ENCODE measurements at regions not wholly inside any gene's neighbourhood (a gene's known extent, or its start where the extent isn't known, plus 50 kb on each side); places are given as distances from the start of the nearest gene placed in this dataset.

- no peak overlapping the region for H3K4me3 ChIP-seq (ENCODE audit: insufficient read length, low read depth)
- no peaks in the 10 kb centered on the region for H3K27me3 ChIP-seq (ENCODE audit: insufficient read depth, insufficient read length)
- no peaks in the 10 kb centered on the region for H3K4me1 ChIP-seq (ENCODE audit: insufficient read depth, insufficient read length)
- DNase-seq (ENCODE audit: low read depth, low spot score): no peak
- H3K9me3 ChIP-seq (ENCODE audit: insufficient read depth, low read length): no peaks in the 10 kb centered on the region
- H3K36me3 ChIP-seq (ENCODE audit: insufficient read depth, insufficient read length, low read length): no peaks in the 10 kb centered on the region
- no peak overlapping the region for H3K9ac ChIP-seq (ENCODE audit: insufficient read length, low read depth)
- TF ChIP-seq SUZ12 (IDR thresholded peaks at IDR 0.05; ENCODE audit: extremely low read depth, insufficient read depth, insufficient read length) (no peak), YY1 (IDR thresholded peaks at IDR 0.05; ENCODE audit: insufficient read depth, insufficient read length) (no peak), ZNF274 (IDR thresholded peaks at IDR 0.05; ENCODE audit: low read depth, low read length) (no peak)
Observed at GRCh38 chr6:91572878-91573277, 986.0 kb upstream of the MAP3K7 start.

- no peak for TF ChIP-seq ZNF274 (IDR thresholded peaks at IDR 0.05; ENCODE audit: low read depth, low read length)
- TF ChIP-seq SUZ12 (IDR thresholded peaks at IDR 0.05; ENCODE audit: extremely low read depth, insufficient read depth, insufficient read length): no peak
- TF ChIP-seq YY1 (IDR thresholded peaks at IDR 0.05; ENCODE audit: insufficient read depth, insufficient read length): no peak
- H3K9ac ChIP-seq (ENCODE audit: insufficient read length, low read depth): no peak overlapping the region
- no peak for DNase-seq (ENCODE audit: low read depth, low spot score)
- H3K4me3 ChIP-seq (ENCODE audit: insufficient read length, low read depth): no peak overlapping the region
- no peaks in the 10 kb centered on the region for H3K36me3 ChIP-seq (ENCODE audit: insufficient read depth, insufficient read length, low read length)
- H3K27me3 ChIP-seq (ENCODE audit: insufficient read depth, insufficient read length): no peaks in the 10 kb centered on the region
- no peaks in the 10 kb centered on the region for H3K9me3 ChIP-seq (ENCODE audit: insufficient read depth, low read length)
- no peaks in the 10 kb centered on the region for H3K4me1 ChIP-seq (ENCODE audit: insufficient read depth, insufficient read length)
Observed at GRCh38 chr6:91569071-91569470, 982.2 kb upstream of the MAP3K7 start.

GRCh38 chr6:91566467-91566866 is 979.6 kb upstream of the MAP3K7 start:
- TF ChIP-seq SUZ12 (IDR thresholded peaks at IDR 0.05; ENCODE audit: extremely low read depth, insufficient read depth, insufficient read length): no peak
- no peak for TF ChIP-seq YY1 (IDR thresholded peaks at IDR 0.05; ENCODE audit: insufficient read depth, insufficient read length)
- TF ChIP-seq ZNF274 (IDR thresholded peaks at IDR 0.05; ENCODE audit: low read depth, low read length): no peak
- Histone ChIP-seq H3K9me3 (ENCODE audit: insufficient read depth, low read length) (no peaks in the 10 kb centered on the region), H3K27me3 (ENCODE audit: insufficient read depth, insufficient read length) (no peaks in the 10 kb centered on the region), H3K9ac (ENCODE audit: insufficient read length, low read depth) (no peak overlapping the region), H3K4me3 (ENCODE audit: insufficient read length, low read depth) (no peak overlapping the region), H3K4me1 (ENCODE audit: insufficient read depth, insufficient read length) (no peaks in the 10 kb centered on the region), H3K36me3 (ENCODE audit: insufficient read depth, insufficient read length, low read length) (no peaks in the 10 kb centered on the region)
- no peak for DNase-seq (ENCODE audit: low read depth, low spot score)

GRCh38 chr6:91565207-91565606 is 978.3 kb upstream of the MAP3K7 start:
- TF ChIP-seq YY1 (IDR thresholded peaks at IDR 0.05; ENCODE audit: insufficient read depth, insufficient read length) (no peak), ZNF274 (IDR thresholded peaks at IDR 0.05; ENCODE audit: low read depth, low read length) (no peak), SUZ12 (IDR thresholded peaks at IDR 0.05; ENCODE audit: extremely low read depth, insufficient read depth, insufficient read length) (no peak)
- Histone ChIP-seq H3K4me1 (ENCODE audit: insufficient read depth, insufficient read length) (no peaks in the 10 kb centered on the region), H3K27me3 (ENCODE audit: insufficient read depth, insufficient read length) (no peaks in the 10 kb centered on the region), H3K36me3 (ENCODE audit: insufficient read depth, insufficient read length, low read length) (no peaks in the 10 kb centered on the region), H3K9ac (ENCODE audit: insufficient read length, low read depth) (no peak overlapping the region), H3K9me3 (ENCODE audit: insufficient read depth, low read length) (peaks cover 3% of the 10 kb centered on the region; the same call in 1 of the 2 replicates), H3K4me3 (ENCODE audit: insufficient read length, low read depth) (no peak overlapping the region)
- DNase-seq (ENCODE audit: low read depth, low spot score): no peak

GRCh38 chr6:91562955-91563354 is 976.1 kb upstream of the MAP3K7 start:
- Histone ChIP-seq H3K4me1 (ENCODE audit: insufficient read depth, insufficient read length) (no peaks in the 10 kb centered on the region), H3K9me3 (ENCODE audit: insufficient read depth, low read length) (peaks cover 6% of the 10 kb centered on the region; the same call in 1 of the 2 replicates), H3K9ac (ENCODE audit: insufficient read length, low read depth) (no peak overlapping the region), H3K27me3 (ENCODE audit: insufficient read depth, insufficient read length) (no peaks in the 10 kb centered on the region), H3K4me3 (ENCODE audit: insufficient read length, low read depth) (no peak overlapping the region), H3K36me3 (ENCODE audit: insufficient read depth, insufficient read length, low read length) (no peaks in the 10 kb centered on the region)
- no peak for TF ChIP-seq ZNF274 (IDR thresholded peaks at IDR 0.05; ENCODE audit: low read depth, low read length)
- no peak for TF ChIP-seq YY1 (IDR thresholded peaks at IDR 0.05; ENCODE audit: insufficient read depth, insufficient read length)
- no peak for TF ChIP-seq SUZ12 (IDR thresholded peaks at IDR 0.05; ENCODE audit: extremely low read depth, insufficient read depth, insufficient read length)
- DNase-seq (ENCODE audit: low read depth, low spot score): no peak

GRCh38 chr6:91560409-91560808 is 973.5 kb upstream of the MAP3K7 start:
- Histone ChIP-seq H3K36me3 (ENCODE audit: insufficient read depth, insufficient read length, low read length) (no peaks in the 10 kb centered on the region), H3K4me3 (ENCODE audit: insufficient read length, low read depth) (no peak overlapping the region), H3K9ac (ENCODE audit: insufficient read length, low read depth) (no peak overlapping the region), H3K9me3 (ENCODE audit: insufficient read depth, low read length) (peaks cover 6% of the 10 kb centered on the region; the same call in 1 of the 2 replicates), H3K27me3 (ENCODE audit: insufficient read depth, insufficient read length) (no peaks in the 10 kb centered on the region), H3K4me1 (ENCODE audit: insufficient read depth, insufficient read length) (no peaks in the 10 kb centered on the region)
- TF ChIP-seq SUZ12 (IDR thresholded peaks at IDR 0.05; ENCODE audit: extremely low read depth, insufficient read depth, insufficient read length): no peak
- TF ChIP-seq ZNF274 (IDR thresholded peaks at IDR 0.05; ENCODE audit: low read depth, low read length): no peak
- no peak for TF ChIP-seq YY1 (IDR thresholded peaks at IDR 0.05; ENCODE audit: insufficient read depth, insufficient read length)
- DNase-seq (ENCODE audit: low read depth, low spot score): no peak

GRCh38 chr6:91540902-91541301 is 954.0 kb upstream of the MAP3K7 start:
- Histone ChIP-seq H3K27me3 (ENCODE audit: insufficient read depth, insufficient read length) (no peaks in the 10 kb centered on the region), H3K4me3 (ENCODE audit: insufficient read length, low read depth) (no peak overlapping the region), H3K36me3 (ENCODE audit: insufficient read depth, insufficient read length, low read length) (no peaks in the 10 kb centered on the region), H3K4me1 (ENCODE audit: insufficient read depth, insufficient read length) (no peaks in the 10 kb centered on the region), H3K9me3 (ENCODE audit: insufficient read depth, low read length) (peaks cover 7% of the 10 kb centered on the region; the same call in 1 of the 2 replicates), H3K9ac (ENCODE audit: insufficient read length, low read depth) (no peak overlapping the region)
- DNase-seq (ENCODE audit: low read depth, low spot score): no peak
- TF ChIP-seq YY1 (IDR thresholded peaks at IDR 0.05; ENCODE audit: insufficient read depth, insufficient read length) (no peak), SUZ12 (IDR thresholded peaks at IDR 0.05; ENCODE audit: extremely low read depth, insufficient read depth, insufficient read length) (no peak), ZNF274 (IDR thresholded peaks at IDR 0.05; ENCODE audit: low read depth, low read length) (no peak)
